Cardiac septum (tissue), 1 donor: ENCODE measurements at regions not wholly inside any gene's neighbourhood (a gene's known extent, or its start where the extent isn't known, plus 50 kb on each side); places are given as distances from the start of the nearest gene placed in this dataset.
"Not testable (repeated sequence)": the region's sequence is repeated elsewhere in the genome, so short reads cannot be mapped to it uniquely, and the experiment has no call there.

Experiments used
- DNase-seq: peaks from one replicate; pipeline ENCODE4 v3.0.0-alpha.2; 2020; ENCODE audit warnings: low spot score
- intact Hi-C: fragments of 100-400 bp; cut with DNase I; formaldehyde crosslinking; loops from one replicate; pipeline ENCODE4 v1.14.0; 2022
- donor health status: DM: no; HTN: no; CAD: no.

DNA sequence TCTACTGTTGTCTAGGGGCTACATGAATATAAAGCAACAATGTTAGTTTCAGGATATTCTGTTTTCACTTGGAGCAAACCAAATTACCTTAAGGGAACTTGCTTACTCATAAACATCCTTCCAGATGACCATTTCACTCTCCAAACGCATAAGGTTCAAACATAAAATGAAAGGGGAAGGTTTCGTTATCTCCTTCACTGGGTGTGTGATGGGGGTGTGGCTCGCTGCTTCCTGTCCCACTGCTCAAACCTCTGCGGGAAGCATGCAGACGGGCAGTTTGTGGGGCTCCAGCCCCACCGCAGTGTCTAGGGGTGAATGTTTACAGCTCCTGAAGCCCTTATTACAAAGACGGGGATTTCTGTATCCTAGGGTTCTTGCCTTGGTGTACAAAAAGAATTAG, 1310.9 kb upstream of the TMEFF2 start:
- intact Hi-C loops, result no loop called here
- no peak for DNase-seq

DNA sequence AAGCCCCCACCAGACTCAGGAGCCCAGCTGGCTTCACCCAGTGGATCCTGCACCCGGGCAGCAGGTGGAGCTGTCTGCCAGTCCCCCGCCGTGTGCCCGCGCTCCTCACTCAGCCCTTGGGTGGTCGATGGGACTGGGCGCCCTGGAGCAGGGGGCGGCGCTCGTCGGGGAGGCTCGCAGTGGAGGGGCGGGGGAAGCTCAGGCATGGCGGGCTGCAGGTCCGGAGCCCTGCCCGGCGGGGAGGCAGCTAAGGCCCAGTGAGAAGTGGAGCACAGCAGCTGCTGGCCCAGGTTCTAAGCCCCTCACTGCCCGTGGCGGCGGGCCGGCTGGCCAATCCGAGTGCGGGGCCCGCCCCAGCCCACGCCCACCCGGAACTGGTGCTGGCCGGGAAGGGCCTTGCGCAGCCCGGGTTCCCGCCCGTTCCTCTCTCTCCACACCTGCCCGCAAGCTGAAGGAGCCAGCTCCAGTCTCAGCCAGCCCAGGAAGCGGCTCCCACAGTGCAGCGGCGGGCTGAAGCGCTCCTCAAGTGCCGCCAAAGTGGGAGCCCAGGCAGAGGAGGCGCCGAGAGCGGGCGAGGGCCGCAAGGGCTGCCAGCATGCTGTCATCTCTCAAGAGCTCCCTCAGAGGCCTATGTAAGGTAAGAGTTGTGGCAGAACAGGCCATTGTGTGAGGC, 1307.8 kb upstream of the TMEFF2 start:
- no peak for DNase-seq
- intact Hi-C loops, result no loop called here

GRCh38 chr2:193496786-193497185, 1302.1 kb upstream of the TMEFF2 start:
- no peak for DNase-seq
- intact Hi-C loops, result no loop called here

- intact Hi-C loops, result no loop called here
- no peak for DNase-seq
Measured at GRCh38 chr2:193482557-193482956, 1287.8 kb upstream of the TMEFF2 start.

DNA sequence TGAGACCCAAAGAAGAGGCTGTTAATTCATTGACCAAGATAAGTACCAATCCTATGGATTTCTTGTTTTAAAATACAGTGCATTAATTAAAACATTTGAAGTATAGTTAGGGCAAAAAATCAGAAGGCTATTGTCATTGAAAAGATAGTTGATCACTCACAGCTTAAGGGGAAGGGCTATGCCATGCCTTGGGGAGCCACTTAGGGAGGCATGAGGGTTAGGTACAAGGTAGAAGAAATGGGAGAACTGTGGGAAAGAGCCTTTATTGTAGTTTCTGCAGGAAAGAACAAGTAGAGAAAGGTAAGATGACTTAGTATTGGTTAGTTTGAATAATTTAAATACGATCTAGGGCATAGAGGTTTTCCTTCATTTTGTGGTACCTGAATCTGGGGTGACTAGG, 1285.5 kb upstream of the TMEFF2 start:
- intact Hi-C loops, result no loop called here
- DNase-seq, result no peak

DNA sequence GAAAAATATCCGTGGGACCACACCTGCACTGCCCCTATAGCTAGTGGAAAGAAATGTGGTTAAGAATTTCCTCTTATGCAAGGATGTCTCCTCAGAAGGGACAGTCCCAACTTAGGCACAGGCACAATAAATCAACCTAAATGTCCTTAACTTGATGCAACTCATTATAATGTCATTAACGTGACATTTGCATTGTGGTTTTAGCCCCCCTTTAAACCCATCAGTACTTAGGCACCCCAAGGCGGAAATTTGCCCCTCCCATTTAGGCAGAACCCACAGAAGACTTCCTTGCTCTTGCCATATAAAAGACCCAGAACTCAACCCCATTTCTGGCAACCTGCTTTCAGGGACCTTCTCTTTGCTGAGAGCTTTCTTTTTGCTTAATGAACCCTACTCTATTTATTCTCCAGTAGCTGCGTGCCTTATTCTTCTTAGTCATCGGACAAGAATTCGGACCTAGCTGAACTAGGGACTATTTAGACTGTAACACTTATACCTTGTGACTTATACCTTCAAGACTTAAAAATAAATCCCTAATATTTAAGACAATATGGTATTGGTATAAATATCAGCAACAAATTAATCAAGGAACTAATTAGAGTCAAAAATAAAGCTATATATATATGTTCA, 1281.6 kb upstream of the TMEFF2 start:
- intact Hi-C loops, result no loop called here
- no peak for DNase-seq

- no peak for DNase-seq
- intact Hi-C loops, result no loop called here
Measured at GRCh38 chr2:193475038-193475437, 1280.3 kb upstream of the TMEFF2 start.

- intact Hi-C loops, result no loop called here
- DNase-seq, result no peak
Measured at GRCh38 chr2:193469251-193469650, 1274.5 kb upstream of the TMEFF2 start.

- no peak for DNase-seq
- intact Hi-C loops, result no loop called here
Measured at GRCh38 chr2:193467276-193467987, 1272.7 kb upstream of the TMEFF2 start.

GRCh38 chr2:193463011-193463410, 1268.3 kb upstream of the TMEFF2 start:
- no peak for DNase-seq
- intact Hi-C loops, result no loop called here

DNA sequence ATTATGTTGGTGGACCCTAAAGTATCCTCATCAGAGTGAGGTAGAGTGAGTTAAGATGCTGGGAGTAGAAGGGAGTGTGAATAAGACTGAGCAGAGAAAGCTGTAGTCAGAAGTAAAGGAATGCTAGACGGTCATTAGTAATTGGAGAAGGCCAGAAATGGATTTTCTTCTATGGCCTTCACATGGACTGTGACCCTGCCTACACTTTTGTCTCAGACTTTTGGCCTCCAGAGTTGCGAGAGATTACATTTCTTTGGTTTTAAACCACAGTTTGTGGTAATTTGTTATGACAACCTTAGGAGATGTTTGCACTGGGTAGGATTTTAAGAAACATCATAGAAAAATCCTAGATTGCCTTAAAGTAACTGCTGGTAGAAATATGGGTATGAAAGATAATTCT, 1267.7 kb upstream of the TMEFF2 start:
- no peak for DNase-seq
- intact Hi-C loops, result no loop called here

- intact Hi-C loops, result no loop called here
- DNase-seq, result no peak
Measured at GRCh38 chr2:193461431-193461934, 1266.8 kb upstream of the TMEFF2 start.

- intact Hi-C loops, result no loop called here
- DNase-seq, result no peak
Measured at GRCh38 chr2:193446967-193447366, 1252.2 kb upstream of the TMEFF2 start.

DNA sequence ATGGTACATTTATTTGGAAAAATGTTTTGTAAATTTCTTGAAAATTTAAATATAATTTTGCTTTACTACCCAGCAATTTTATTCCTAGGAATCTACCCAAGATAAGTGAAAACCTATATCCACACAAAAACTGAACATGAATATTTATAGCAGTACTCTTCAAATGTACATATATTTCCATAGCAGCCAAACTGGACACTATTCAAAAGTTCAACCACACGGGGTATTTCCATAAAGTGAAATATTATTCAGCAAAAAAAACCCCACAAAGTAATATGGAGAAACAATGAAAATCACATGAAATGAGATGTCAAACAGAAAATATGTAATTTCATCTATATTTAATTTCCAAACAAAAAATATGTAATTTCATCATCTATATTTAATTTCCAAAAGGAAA, 1247.6 kb upstream of the TMEFF2 start:
- intact Hi-C loops, result no loop called here
- DNase-seq, result no peak

GRCh38 chr2:193428336-193428818, 1233.6 kb upstream of the TMEFF2 start:
- no peak for DNase-seq
- intact Hi-C loops, result no loop called here

DNA sequence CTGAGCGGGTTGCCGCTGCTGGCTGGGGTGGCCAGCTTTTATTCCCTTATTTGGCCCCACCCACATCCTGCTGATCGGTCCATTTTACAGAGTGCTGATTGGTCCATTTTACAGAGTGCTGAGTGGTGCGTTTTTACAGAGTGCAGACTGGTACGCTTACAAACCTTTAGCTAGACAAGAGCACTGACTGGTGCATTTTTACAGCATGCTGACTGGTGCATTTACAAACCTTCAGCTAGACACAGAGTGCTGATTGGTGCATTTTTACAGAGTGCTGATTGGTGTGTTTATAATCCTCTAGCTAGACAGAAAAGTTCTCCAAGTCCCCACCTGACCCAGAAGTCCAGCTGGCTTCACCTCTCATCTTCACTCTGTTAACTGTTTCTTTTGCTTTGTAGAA, 1217.6 kb upstream of the TMEFF2 start:
- DNase-seq, intact Hi-C loops: not testable (repeated sequence)

DNA sequence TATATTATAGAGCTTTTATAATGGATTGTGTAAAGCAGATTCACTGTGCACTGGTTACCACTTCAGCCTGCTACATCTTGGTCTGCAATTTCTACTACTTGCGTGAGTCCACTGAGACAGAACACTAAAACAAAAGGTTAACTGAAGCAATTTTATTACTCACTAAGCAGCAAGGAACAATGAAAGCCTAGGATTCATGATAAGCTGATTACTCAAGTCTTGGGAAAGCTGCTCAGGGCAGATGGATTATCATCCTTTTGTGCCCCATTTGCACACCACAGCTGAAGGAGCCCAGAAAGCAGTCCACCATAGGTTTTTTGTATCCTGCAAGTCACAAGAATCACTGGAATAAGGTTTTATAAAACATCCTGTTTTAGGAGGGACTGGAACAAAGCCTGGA, 1215.2 kb upstream of the TMEFF2 start:
- DNase-seq, result no peak
- intact Hi-C loops, result no loop called here

GRCh38 chr2:193382583-193382982, 1187.8 kb upstream of the TMEFF2 start:
- no peak for DNase-seq
- intact Hi-C loops, result no loop called here

DNA sequence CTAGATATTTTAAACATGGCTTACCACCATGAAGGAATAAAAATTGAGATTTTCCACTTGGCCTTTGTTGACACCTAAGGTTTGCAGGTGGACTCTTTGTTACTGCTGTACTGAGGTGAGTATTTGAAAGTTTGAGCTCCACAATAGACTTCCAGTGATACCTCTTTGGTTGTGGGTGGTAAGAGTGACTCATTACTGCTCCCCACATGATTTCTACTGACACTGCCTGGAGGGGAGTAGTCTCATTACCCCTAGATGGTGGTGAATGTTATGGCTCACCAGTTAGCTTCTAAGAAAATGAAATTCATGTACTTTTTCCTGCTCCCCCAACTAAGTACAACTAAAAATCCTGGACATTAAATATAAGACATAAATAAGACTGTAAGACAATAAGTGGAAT, 1183.1 kb upstream of the TMEFF2 start:
- intact Hi-C loops, result no loop called here
- DNase-seq, result no peak

DNA sequence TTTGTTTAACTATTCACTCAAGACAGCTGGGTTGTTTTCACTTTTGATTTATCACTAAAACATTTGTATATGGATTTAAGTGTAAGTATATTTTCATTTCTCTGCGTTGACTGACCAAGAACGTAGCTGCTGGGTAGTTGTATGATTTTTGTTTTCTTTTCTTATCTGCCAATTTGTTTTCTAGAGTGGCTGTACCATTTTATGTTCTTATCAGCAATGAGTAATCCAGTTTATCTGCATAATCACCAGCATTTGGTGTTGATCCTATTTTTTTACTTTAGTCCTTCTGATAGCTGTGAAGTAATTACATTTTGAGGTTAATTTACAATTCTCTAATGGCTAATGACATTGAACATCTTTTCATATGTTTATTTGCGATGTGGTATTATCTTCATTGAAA, 1178.4 kb upstream of the TMEFF2 start:
- intact Hi-C loops, result no loop called here
- DNase-seq, result no peak

- intact Hi-C loops, result no loop called here
Measured at GRCh38 chr2:193371200-193371599, 1176.5 kb upstream of the TMEFF2 start.

More at GRCh38 chr2:193371200-193371599, 1176.5 kb upstream of the TMEFF2 start:
- no peak for DNase-seq
